NCI-H524 (cell line): ENCODE measurements at regions not wholly inside any gene's neighbourhood (a gene's known extent, or its start where the extent isn't known, plus 50 kb on each side); places are given as distances from the start of the nearest gene placed in this dataset.
A peak's percentile ranks its signal among the peaks of the same experiment; 100 is the strongest.

ENCODE experiments used
- DNase-seq, 2 experiments: peaks; one replicate each; lab custom pipeline; 2025; lab: John Stamatoyannopoulos, UW

- no peak for DNase-seq
Measured at GRCh38 chr9:551986-552929, 289.2 kb upstream of the DMRT1 start.

- no peak for DNase-seq
Measured at GRCh38 chr9:555493-555892, 286.0 kb upstream of the DMRT1 start.

- DNase-seq: no peak
Measured at GRCh38 chr9:556199-556598, 285.3 kb upstream of the DMRT1 start.

- no peak for DNase-seq
Measured at GRCh38 chr9:556675-557074, 284.8 kb upstream of the DMRT1 start.

GRCh38 chr9:557601-558201, 283.8 kb upstream of the DMRT1 start:
- DNase-seq: no peak

GRCh38 chr9:561427-561826, 280.1 kb upstream of the DMRT1 start:
- no peak for DNase-seq

- DNase-seq: no peak
Measured at GRCh38 chr9:563200-563599, 278.3 kb upstream of the DMRT1 start.

- DNase-seq: no peak
Measured at GRCh38 chr9:565528-565927, 276.0 kb upstream of the DMRT1 start.

GRCh38 chr9:567128-567746, 274.3 kb upstream of the DMRT1 start:
- no peak for DNase-seq

GRCh38 chr9:567747-568305, 273.7 kb upstream of the DMRT1 start:
- no peak for DNase-seq

- DNase-seq: no peak
Measured at GRCh38 chr9:569296-569695, 272.2 kb upstream of the DMRT1 start.

- no peak for DNase-seq
Measured at GRCh38 chr9:570187-570586, 271.3 kb upstream of the DMRT1 start.

- no peak for DNase-seq
Measured at GRCh38 chr9:571066-571465, 270.4 kb upstream of the DMRT1 start.

GRCh38 chr9:571741-572140, 269.8 kb upstream of the DMRT1 start:
- no peak for DNase-seq

- no peak for DNase-seq
Measured at GRCh38 chr9:573691-574410, 267.6 kb upstream of the DMRT1 start.

- DNase-seq: no peak
Measured at GRCh38 chr9:575139-575538, 266.4 kb upstream of the DMRT1 start.

- no peak for DNase-seq
Measured at GRCh38 chr9:580652-581342, 260.7 kb upstream of the DMRT1 start.

GRCh38 chr9:581673-582497, 259.6 kb upstream of the DMRT1 start:
- no peak for DNase-seq

- DNase-seq: no peak
Measured at GRCh38 chr9:582775-583174, 258.7 kb upstream of the DMRT1 start.

GRCh38 chr9:587527-587926, 254.0 kb upstream of the DMRT1 start:
- no peak for DNase-seq

GRCh38 chr9:588981-589380, 252.5 kb upstream of the DMRT1 start:
- peak; percentile 5 to 76 for DNase-seq
